HCT116 (cell line): ENCODE measurements at regions not wholly inside any gene's neighbourhood (a gene's known extent, or its start where the extent isn't known, plus 50 kb on each side); places are given as distances from the start of the nearest gene placed in this dataset.

Source experiments
- ATAC-seq: fragments of 200-7000 bp; cut with Tn5 transposase; 2 replicates; pipeline ENCODE4 v1.9.1; 2020; ENCODE audit warnings: mild to moderate bottlenecking, moderate library complexity
- BruUV-seq: library from RNA; stranded (reverse); fragments of 400-500 nt; replicated peaks from 2 replicates; lab custom pipeline; 2021; lab: Mats Ljungman, UMichigan
- CTCF ChIA-PET: fragments of 300-600 bp; sonication (Branson Sonifier 250); formaldehyde crosslinking; loops from one replicate; lab custom pipeline; 2021; ENCODE audit warnings: antibody characterized with exemption; lab: Charles Lee
- POLR2A ChIA-PET: fragments of 300-600, 350-600 bp; sonication (Branson Sonifier 250); formaldehyde crosslinking; loops from one replicate; lab custom pipeline; 2021; ENCODE audit warnings: antibody characterized with exemption; lab: Charles Lee
- RAD21 ChIA-PET, 2 experiments: fragments of 300-600 bp; sonication (Branson Sonifier 250); formaldehyde crosslinking; loops; one replicate each; lab custom pipeline; 2023; ENCODE audit warnings: low total read pairs in 2 of 2; ENCODE audit not compliant: uncharacterized antibody in 2 of 2, unreplicated experiment in 2 of 2, low non-redundant PET in 1 of 2; lab: Charles Lee
- DNase-seq: peaks from one replicate; pipeline ENCODE4 v3.0.0-alpha.2; 2010; ENCODE audit warnings: low read depth, low spot score
- H2AFZ ChIP-seq: fragments of 200-600 bp; shearing (Covaris generic), sonication (generic); 2 replicates; pipeline ENCODE4 v1.6.1; 2017; ENCODE audit warnings: low read depth, mixed run types, mixed read lengths, antibody characterized with exemption, low read length; ENCODE audit not compliant: poor library complexity, severe bottlenecking
- H3K27ac ChIP-seq: 2 replicates; pipeline ENCODE4 v1.5.1; 2012; ENCODE audit warnings: low read depth, low read length
- H3K27me3 ChIP-seq: fragments of 200-600 bp; sonication (generic); 2 replicates; pipeline ENCODE4 v1.6.1; 2016; ENCODE audit warnings: mixed run types, low read length, mixed read lengths; ENCODE audit not compliant: insufficient read depth
- H3K36me3 ChIP-seq, 2 experiments: fragments of 200-500 bp in 1 of 2; fragments of 200-600 bp in 1 of 2; sonication (Bioruptor generic) in 1 of 2; sonication (generic) in 1 of 2; 2 replicates each; pipeline versions ENCODE4 v1.5.1 to v1.6.1; 2014 to 2016; ENCODE audit warnings: low read length in 2 of 2, inconsistent platforms in 1 of 2, mixed read lengths in 1 of 2, mixed run types in 1 of 2; ENCODE audit not compliant: insufficient read depth in 2 of 2, control insufficient read depth in 1 of 2
- H3K4me1 ChIP-seq, 2 experiments: fragments of 200-600 bp in 1 of 2; sonication (generic) in 1 of 2; 2 replicates each; pipeline versions ENCODE4 v1.5.1 to v1.6.1; 2012 to 2017; ENCODE audit warnings: low read length in 2 of 2, inconsistent platforms in 1 of 2, mild to moderate bottlenecking in 1 of 2, mixed read lengths in 1 of 2, mixed run types in 1 of 2, moderate library complexity in 1 of 2; ENCODE audit not compliant: insufficient read depth in 2 of 2, control insufficient read depth in 1 of 2
- H3K4me2 ChIP-seq: fragments of 200-600 bp; sonication (generic); 2 replicates; pipeline ENCODE4 v1.6.1; 2017; ENCODE audit warnings: mixed run types, low read length, mixed read lengths
- H3K4me3 ChIP-seq, 2 experiments: fragments of 200-600 bp in 1 of 2; sonication (generic) in 1 of 2; replicated peaks in 1 of 2; 2 replicates each; pipeline ENCODE4 v1.5.1; 2011 to 2016; ENCODE audit warnings: low read length in 2 of 2, control low read depth in 1 of 2, low read depth in 1 of 2, mild to moderate bottlenecking in 1 of 2, mixed read lengths in 1 of 2, mixed run types in 1 of 2
- H3K79me2 ChIP-seq: fragments of 200-600 bp; sonication (generic); 2 replicates; pipeline ENCODE4 v1.6.1; 2017; ENCODE audit warnings: mild to moderate bottlenecking, mixed run types, low read length, moderate library complexity, mixed read lengths; ENCODE audit not compliant: insufficient read depth
- H3K9ac ChIP-seq: fragments of 200-600 bp; sonication (generic); 2 replicates; pipeline ENCODE4 v1.6.1; 2016; ENCODE audit warnings: low read length, mixed read lengths
- H3K9me2 ChIP-seq: fragments of 200-600 bp; sonication (generic), shearing (Covaris generic); 2 replicates; pipeline ENCODE4 v1.6.1; 2017; ENCODE audit warnings: mixed run types, mild to moderate bottlenecking, moderate library complexity; ENCODE audit not compliant: insufficient read depth
- H3K9me3 ChIP-seq, 2 experiments: fragments of 200-500 bp in 1 of 2; fragments of 200-600 bp in 1 of 2; sonication (Bioruptor generic) in 1 of 2; sonication (generic) in 1 of 2; 2 replicates each; pipeline ENCODE4 v1.6.1; 2014 to 2017; ENCODE audit warnings: low read length in 2 of 2, mixed read lengths in 2 of 2, inconsistent platforms in 1 of 2, low read depth in 1 of 2, mild to moderate bottlenecking in 1 of 2, mixed run types in 1 of 2, moderate library complexity in 1 of 2; ENCODE audit not compliant: control insufficient read depth in 1 of 2, insufficient read depth in 1 of 2
- H4K20me1 ChIP-seq: fragments of 200-600 bp; sonication (generic), shearing (Covaris generic); 2 replicates; pipeline ENCODE4 v1.6.1; 2017; ENCODE audit warnings: mixed run types, mild to moderate bottlenecking, moderate library complexity; ENCODE audit not compliant: insufficient read depth
- ATF3 ChIP-seq: IDR thresholded peaks from 2 replicates; pipeline ENCODE4 v1.6.1; 2012
- CBX3 ChIP-seq: IDR thresholded peaks from 2 replicates; pipeline ENCODE4 v1.6.1; 2012; ENCODE audit warnings: low read depth
- CEBPB ChIP-seq: IDR thresholded peaks from 2 replicates; pipeline ENCODE4 v1.6.1; 2012; ENCODE audit warnings: low read depth
- EGR1 ChIP-seq: IDR thresholded peaks from 2 replicates; pipeline ENCODE4 v1.6.1; 2012; ENCODE audit warnings: low read depth
- EZH2 ChIP-seq: fragments of 200-600 bp; sonication (generic); IDR thresholded peaks from 2 replicates; pipeline ENCODE4 v1.6.1; 2017; ENCODE audit warnings: antibody characterized with exemption, mixed run types
- EZH2phosphoT487 ChIP-seq: fragments of 200-600 bp; IDR thresholded peaks from 2 replicates; pipeline ENCODE4 v1.6.1; 2018; ENCODE audit warnings: antibody characterized with exemption, borderline replicate concordance
- FOSL1 ChIP-seq: IDR thresholded peaks from 2 replicates; pipeline ENCODE4 v1.6.1; 2012; ENCODE audit warnings: low read depth
- JUND ChIP-seq: IDR thresholded peaks from 2 replicates; pipeline ENCODE4 v1.6.1; 2012
- POLR2AphosphoS5 ChIP-seq: IDR thresholded peaks from 2 replicates; pipeline ENCODE4 v1.6.1; 2011; ENCODE audit warnings: mild to moderate bottlenecking, low read depth, low read length, moderate library complexity
- RAD21 ChIP-seq: IDR thresholded peaks from 2 replicates; pipeline ENCODE4 v1.6.1; 2012; ENCODE audit warnings: low read depth, mild to moderate bottlenecking
- SIN3A ChIP-seq: IDR thresholded peaks from 2 replicates; pipeline ENCODE4 v1.6.1; 2012; ENCODE audit warnings: low read depth
- SP1 ChIP-seq: IDR thresholded peaks from 2 replicates; pipeline ENCODE4 v1.6.1; 2012; ENCODE audit warnings: low read depth
- TCF7L2 ChIP-seq: IDR thresholded peaks from 2 replicates; pipeline ENCODE4 v1.7.0; 2011; ENCODE audit warnings: borderline replicate concordance, inconsistent platforms; ENCODE audit not compliant: insufficient read depth, insufficient read length; ENCODE audit errors: extremely low read depth
- YY1 ChIP-seq: IDR thresholded peaks from 2 replicates; pipeline ENCODE4 v1.6.1; 2011; ENCODE audit warnings: low read length, low read depth, moderate library complexity, mild to moderate bottlenecking; ENCODE audit not compliant: insufficient replicate concordance; ENCODE audit errors: extremely low read depth
- ZFX ChIP-seq: fragments of 450-650 bp; IDR thresholded peaks from 2 replicates; pipeline ENCODE4 v1.6.1; 2017
- ZNF274 ChIP-seq: fragments of 200-500 bp; sonication (Bioruptor generic); IDR thresholded peaks from 2 replicates; pipeline ENCODE4 v1.6.1; 2014; ENCODE audit warnings: mild to moderate bottlenecking, low read depth, low read length, inconsistent platforms
- intact Hi-C: fragments of 100-400 bp; cut with micrococcal nuclease; formaldehyde crosslinking; loops from 2 replicates; pipeline ENCODE4 v1.10.0; 2022
- TF ChIP-seq, protein P1 (sequence below): IDR thresholded peaks from 2 replicates; pipeline ENCODE4 v1.6.1; 2012
- TF ChIP-seq, protein P2 (sequence below), 3 experiments: fragments of 200-600 bp in 1 of 3; sonication (generic) in 1 of 3; IDR thresholded peaks in 2 of 3; conservative IDR thresholded peaks in 1 of 3; 2 replicates each; pipeline ENCODE4 v1.5.1; 2012 to 2017; ENCODE audit warnings: low read depth in 2 of 3, low read length in 2 of 3, antibody characterized with exemption in 1 of 3, borderline replicate concordance in 1 of 3, control low read depth in 1 of 3, mild to moderate bottlenecking in 1 of 3, mixed read lengths in 1 of 3, mixed run types in 1 of 3, moderate library complexity in 1 of 3; ENCODE audit not compliant: insufficient read depth in 1 of 3

- Histone ChIP-seq H3K9me2 (no peaks in the 10 kb centered on the region), H3K9ac (no peak overlapping the region), H3K4me1 (0 out of 4 replicates have a peak, but pooled peaks cover 0 to 2% of the 10 kb centered on the region in 2 experiments), H3K36me3 (no peaks in the 10 kb centered on the region), H3K4me3 (no peak overlapping the region), H3K9me3 (no peaks in the 10 kb centered on the region), H2AFZ (no peak overlapping the region), H4K20me1 (no peaks in the 10 kb centered on the region), H3K27me3 (no peaks in the 10 kb centered on the region), H3K4me2 (no peak overlapping the region), H3K79me2 (no peaks in the 10 kb centered on the region), H3K27ac (no peak overlapping the region)
- TF ChIP-seq, protein P1, sequence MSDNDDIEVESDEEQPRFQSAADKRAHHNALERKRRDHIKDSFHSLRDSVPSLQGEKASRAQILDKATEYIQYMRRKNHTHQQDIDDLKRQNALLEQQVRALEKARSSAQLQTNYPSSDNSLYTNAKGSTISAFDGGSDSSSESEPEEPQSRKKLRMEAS: no peak
- TF ChIP-seq EZH2: no peak
- intact Hi-C loops: no loop called here
- CTCF ChIA-PET: no interaction called here
- RAD21 ChIA-PET: no interaction called here
- no peak for ATAC-seq
- DNase-seq: no peak
- POLR2A ChIA-PET: no interaction called here
- BruUV-seq: no TSS peak
Measured at GRCh38 chr14:53701108-53701875, 255.3 kb downstream of the BMP4 start.

GRCh38 chr14:53696217-53696965, 260.2 kb downstream of the BMP4 start:
- H3K4me3 ChIP-seq: no peak overlapping the region
- no peaks in the 10 kb centered on the region for H3K27me3 ChIP-seq
- no peaks in the 10 kb centered on the region for H4K20me1 ChIP-seq
- H3K4me1 ChIP-seq: 0 out of 4 replicates have a peak, but pooled peaks cover 0 to 2% of the 10 kb centered on the region in 2 experiments
- DNase-seq: no peak
- H3K27ac ChIP-seq: no peak overlapping the region
- no peaks in the 10 kb centered on the region for H3K9me3 ChIP-seq
- POLR2A ChIA-PET: no interaction called here
- H3K36me3 ChIP-seq: no peaks in the 10 kb centered on the region
- no peak overlapping the region for H2AFZ ChIP-seq
- H3K79me2 ChIP-seq: no peaks in the 10 kb centered on the region
- no peak overlapping the region for H3K9ac ChIP-seq
- ATAC-seq: no peak; the same call in 1 of the 2 replicates
- CTCF ChIA-PET: no interaction called here
- BruUV-seq: no TSS peak
- no peak overlapping the region for H3K4me2 ChIP-seq
- intact Hi-C loops: no loop called here
- TF ChIP-seq SIN3A (no peak), JUND (no peak), CBX3 (no peak), TCF7L2 (no peak), CEBPB (no peak), FOSL1 (no peak), YY1 (no peak), POLR2AphosphoS5 (no peak), RAD21 (no peak), ZNF274 (no peak), EZH2 (no peak), EZH2phosphoT487 (no peak), EGR1 (no peak), ATF3 (no peak), ZFX (no peak), SP1 (no peak)
- TF ChIP-seq, protein P2, sequence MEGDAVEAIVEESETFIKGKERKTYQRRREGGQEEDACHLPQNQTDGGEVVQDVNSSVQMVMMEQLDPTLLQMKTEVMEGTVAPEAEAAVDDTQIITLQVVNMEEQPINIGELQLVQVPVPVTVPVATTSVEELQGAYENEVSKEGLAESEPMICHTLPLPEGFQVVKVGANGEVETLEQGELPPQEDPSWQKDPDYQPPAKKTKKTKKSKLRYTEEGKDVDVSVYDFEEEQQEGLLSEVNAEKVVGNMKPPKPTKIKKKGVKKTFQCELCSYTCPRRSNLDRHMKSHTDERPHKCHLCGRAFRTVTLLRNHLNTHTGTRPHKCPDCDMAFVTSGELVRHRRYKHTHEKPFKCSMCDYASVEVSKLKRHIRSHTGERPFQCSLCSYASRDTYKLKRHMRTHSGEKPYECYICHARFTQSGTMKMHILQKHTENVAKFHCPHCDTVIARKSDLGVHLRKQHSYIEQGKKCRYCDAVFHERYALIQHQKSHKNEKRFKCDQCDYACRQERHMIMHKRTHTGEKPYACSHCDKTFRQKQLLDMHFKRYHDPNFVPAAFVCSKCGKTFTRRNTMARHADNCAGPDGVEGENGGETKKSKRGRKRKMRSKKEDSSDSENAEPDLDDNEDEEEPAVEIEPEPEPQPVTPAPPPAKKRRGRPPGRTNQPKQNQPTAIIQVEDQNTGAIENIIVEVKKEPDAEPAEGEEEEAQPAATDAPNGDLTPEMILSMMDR (IDR thresholded peaks at IDR 0.05 in 2 of 3, conservative IDR thresholded peaks at IDR 0.05 in 1 of 3; ENCODE audit: borderline replicate concordance in 1 of 3, insufficient read depth in 1 of 3, low read depth in 2 of 3, low read length in 2 of 3): no peak
- RAD21 ChIA-PET: no interaction called here
- no peaks in the 10 kb centered on the region for H3K9me2 ChIP-seq
